CD4-positive, alpha-beta T cell treated with Interleukin-4 for 1 hour (primary cell): ENCODE measurements at regions not wholly inside any gene's neighbourhood (a gene's known extent, or its start where the extent isn't known, plus 50 kb on each side); places are given as distances from the start of the nearest gene placed in this dataset.

ENCODE experiments used
- DNase-seq, 2 donors: peaks; one replicate each; pipeline ENCODE4 v3.0.0-alpha.2; 2020 to 2022

- no peak for DNase-seq
These were observed 111.6 kb downstream of the SNX5 start for GRCh38 chr20:17856837-17857605.

GRCh38 chr20:17856024-17856564 lies 112.5 kb downstream of the SNX5 start:
- DNase-seq: peak in 1 of 2 donors; percentile 67

GRCh38 chr20:17854307-17854903 lies 114.2 kb downstream of the SNX5 start:
- DNase-seq: no peak

GRCh38 chr20:17852323-17852722 lies 116.3 kb downstream of the SNX5 start:
- DNase-seq: no peak

- DNase-seq: no peak
These were observed 117.9 kb downstream of the SNX5 start for GRCh38 chr20:17850684-17851026.

GRCh38 chr20:17849901-17850683 lies 118.5 kb downstream of the SNX5 start:
- no peak for DNase-seq

GRCh38 chr20:17849138-17849900 lies 119.3 kb downstream of the SNX5 start:
- DNase-seq: no peak

- no peak for DNase-seq
These were observed 120.1 kb downstream of the SNX5 start for GRCh38 chr20:17848249-17849048.

- DNase-seq: peak in 1 of 2 donors; percentile 27
These were observed 122.7 kb downstream of the SNX5 start for GRCh38 chr20:17845701-17846475.

- DNase-seq: no peak
These were observed 123.9 kb downstream of the SNX5 start for GRCh38 chr20:17844549-17845298.

GRCh38 chr20:17844133-17844429 lies 124.5 kb downstream of the SNX5 start:
- DNase-seq: no peak

GRCh38 chr20:17843246-17844132 lies 125.1 kb downstream of the SNX5 start:
- DNase-seq: peak; percentile 19 to 31

GRCh38 chr20:17841751-17842215 lies 126.8 kb downstream of the SNX5 start:
- no peak for DNase-seq

GRCh38 chr20:17840423-17840822 lies 128.2 kb downstream of the SNX5 start:
- DNase-seq: no peak

GRCh38 chr20:17838921-17839320 lies 129.7 kb downstream of the SNX5 start:
- DNase-seq: no peak

- no peak for DNase-seq
These were observed 131.4 kb downstream of the SNX5 start for GRCh38 chr20:17837179-17837578.

GRCh38 chr20:17836303-17836861 lies 132.2 kb downstream of the SNX5 start:
- DNase-seq: no peak

GRCh38 chr20:17835934-17836300 lies 132.7 kb downstream of the SNX5 start:
- DNase-seq: no peak
